GM12878 (cell line): ENCODE measurements at regions not wholly inside any gene's neighbourhood (a gene's known extent, or its start where the extent isn't known, plus 50 kb on each side); places are given as distances from the start of the nearest gene placed in this dataset.

Experiments used
- ATAC-seq: fragments of 200-7000 bp; cut with Tn5 transposase; 3 replicates; pipeline ENCODE4 v1.9.1; 2020; ENCODE audit warnings: mild to moderate bottlenecking, moderate library complexity
- BruUV-seq: library from RNA; stranded (reverse); fragments of 400-500 nt; replicated peaks from 2 replicates; lab custom pipeline; 2021; lab: Mats Ljungman, UMichigan
- CTCF ChIA-PET: fragments of 300-600 bp; sonication (Branson Sonifier 250); formaldehyde crosslinking; extraction: SDS; loops from one replicate; lab custom pipeline; 2021; ENCODE audit warnings: inconsistent platforms; lab: Yijun Ruan, JAX
- POLR2A ChIA-PET: fragments of 350-600 bp; formaldehyde crosslinking; extraction: SDS; loops from one replicate; lab custom pipeline; 2021; ENCODE audit warnings: inconsistent platforms; lab: Charles Lee
- RAD21 ChIA-PET: fragments of 300-600 bp; sonication (Branson Sonifier 250); formaldehyde crosslinking; loops from one replicate; lab custom pipeline; 2023; ENCODE audit warnings: antibody characterized with exemption; ENCODE audit not compliant: unreplicated experiment; lab: Charles Lee
- SMC1A ChIA-PET: fragments of 300-600 bp; sonication (Branson Sonifier 250); formaldehyde crosslinking; loops from one replicate; lab custom pipeline; 2023; ENCODE audit not compliant: unreplicated experiment, uncharacterized antibody; lab: Charles Lee
- DNase-seq: peaks from one replicate; pipeline ENCODE4 v3.0.0-alpha.2; 2011; ENCODE audit warnings: low read depth, low spot score
- FAIRE-seq: peaks from 3 replicates; lab custom pipeline; 2011; peaks lifted over from hg19 to GRCh38; lab: Jason Lieb, UNC
- H2AFZ ChIP-seq: 2 replicates; pipeline ENCODE4 v1.6.0; 2011; ENCODE audit warnings: low read depth, low read length, control low read depth; ENCODE audit not compliant: control insufficient read depth
- H3K27ac ChIP-seq: 2 replicates; pipeline ENCODE4 v1.5.1; 2011; ENCODE audit warnings: control low read depth; ENCODE audit not compliant: control insufficient read depth, insufficient read depth
- H3K27me3 ChIP-seq, 2 experiments: replicated peaks in 1 of 2; 2 replicates each; pipeline versions ENCODE4 v1.6.0 to v1.6.1; 2011; ENCODE audit warnings: low read length in 1 of 2; ENCODE audit not compliant: control insufficient read depth in 2 of 2, insufficient read depth in 2 of 2
- H3K36me3 ChIP-seq, 2 experiments: 2 replicates each; pipeline ENCODE4 v1.5.1; 2011; ENCODE audit warnings: low read length in 1 of 2; ENCODE audit not compliant: control insufficient read depth in 2 of 2, insufficient read depth in 2 of 2
- H3K4me1 ChIP-seq: 2 replicates; pipeline ENCODE4 v1.6.1; 2011; ENCODE audit warnings: mild to moderate bottlenecking, low read length, moderate library complexity, mixed read lengths; ENCODE audit not compliant: control insufficient read depth, insufficient read depth
- H3K4me2 ChIP-seq: 2 replicates; pipeline ENCODE4 v1.6.0; 2011; ENCODE audit warnings: control low read depth; ENCODE audit not compliant: control insufficient read depth, insufficient read depth
- H3K4me3 ChIP-seq: fragments of 200-600 bp; sonication (generic); 2 replicates; pipeline ENCODE4 v1.5.1; 2016
- H3K79me2 ChIP-seq: 2 replicates; pipeline ENCODE4 v1.6.0; 2011; ENCODE audit warnings: low read length; ENCODE audit not compliant: control insufficient read depth, insufficient read depth
- H3K9ac ChIP-seq: 2 replicates; pipeline ENCODE4 v1.8.0; 2011; ENCODE audit warnings: low read length, control low read depth, mixed read lengths; ENCODE audit not compliant: control insufficient read depth, insufficient read depth
- H3K9me3 ChIP-seq: replicated peaks from 3 replicates; pipeline ENCODE4 v1.5.1; 2011; ENCODE audit warnings: mild to moderate bottlenecking, low read length; ENCODE audit not compliant: control insufficient read depth, insufficient read depth
- H4K20me1 ChIP-seq: 2 replicates; pipeline ENCODE4 v1.6.0; 2011; ENCODE audit not compliant: control insufficient read depth, insufficient read depth
- ATF3 ChIP-seq: IDR thresholded peaks from 2 replicates; pipeline ENCODE4 v1.6.1; 2011; ENCODE audit warnings: low read depth, mild to moderate bottlenecking, low read length, moderate library complexity, borderline replicate concordance; ENCODE audit errors: extremely low read depth
- BMI1 ChIP-seq: fragments of 450-650 bp; IDR thresholded peaks from 2 replicates; pipeline ENCODE4 v1.6.1; 2016; ENCODE audit warnings: mild to moderate bottlenecking, moderate library complexity, borderline replicate concordance
- CBFB ChIP-seq: IDR thresholded peaks from 2 replicates; pipeline ENCODE4 v1.6.1; 2016; ENCODE audit warnings: antibody characterized with exemption, low read depth
- CEBPB ChIP-seq, 2 experiments: fragments of 150-350 bp in 1 of 2; IDR thresholded peaks; 2 replicates each; pipeline ENCODE4 v1.6.1; 2012 to 2014; ENCODE audit warnings: low read depth in 2 of 2, low read length in 2 of 2, borderline replicate concordance in 1 of 2, inconsistent platforms in 1 of 2
- CHD4 ChIP-seq: fragments of 200-600 bp; sonication (generic); IDR thresholded peaks from 2 replicates; pipeline ENCODE4 v1.6.1; 2016; ENCODE audit warnings: mild to moderate bottlenecking
- CTCF ChIP-seq, 3 experiments: IDR thresholded peaks in 2 of 3; conservative IDR thresholded peaks in 1 of 3; 2 replicates each; pipeline ENCODE4 v1.5.1; 2011; ENCODE audit warnings: low read depth in 3 of 3, low read length in 3 of 3, mild to moderate bottlenecking in 3 of 3, control low read depth in 2 of 3, moderate library complexity in 2 of 3, inconsistent platforms in 1 of 3, mixed read lengths in 1 of 3; ENCODE audit not compliant: control insufficient read depth in 2 of 3, insufficient read depth in 1 of 3; ENCODE audit errors: extremely low read depth in 1 of 3
- EP300 ChIP-seq, 2 experiments: fragments of 150-350 bp in 1 of 2; IDR thresholded peaks; 2 replicates each; pipeline ENCODE4 v1.6.1; 2011 to 2012; ENCODE audit warnings: low read depth in 2 of 2, low read length in 2 of 2, borderline replicate concordance in 1 of 2, improper control_type of control experiment in 1 of 2, inconsistent platforms in 1 of 2; ENCODE audit not compliant: control insufficient read depth in 1 of 2
- ESRRA ChIP-seq: IDR thresholded peaks from 2 replicates; pipeline ENCODE4 v1.6.1; 2012; ENCODE audit warnings: mild to moderate bottlenecking, low read length, improper control_type of control experiment
- HDAC2 ChIP-seq: fragments of 200-600 bp; sonication (generic); IDR thresholded peaks from 2 replicates; pipeline ENCODE4 v1.6.1; 2017
- MTA2 ChIP-seq: fragments of 450-650 bp; IDR thresholded peaks from 2 replicates; pipeline ENCODE4 v1.6.1; 2016; ENCODE audit warnings: low read depth, mild to moderate bottlenecking, moderate library complexity
- NFXL1 ChIP-seq: fragments of 450-650 bp; IDR thresholded peaks from 2 replicates; pipeline ENCODE4 v1.6.1; 2017; ENCODE audit warnings: antibody characterized with exemption, mild to moderate bottlenecking, borderline replicate concordance
- PML ChIP-seq: IDR thresholded peaks from 2 replicates; pipeline ENCODE4 v1.6.1; 2012; ENCODE audit warnings: low read length, inconsistent platforms
- POLR2AphosphoS5 ChIP-seq: IDR thresholded peaks from 2 replicates; pipeline ENCODE4 v1.6.1; 2011; ENCODE audit warnings: mild to moderate bottlenecking, low read length, inconsistent platforms
- RUNX3 ChIP-seq: IDR thresholded peaks from 2 replicates; pipeline ENCODE4 v1.6.1; 2012; ENCODE audit warnings: low read length, inconsistent platforms
- ZBED1 ChIP-seq: IDR thresholded peaks from 2 replicates; pipeline ENCODE4 v1.6.1; 2016; ENCODE audit warnings: borderline replicate concordance
- ZBTB4 ChIP-seq: fragments of 450-650 bp; formaldehyde crosslinking; IDR thresholded peaks from 2 replicates; pipeline ENCODE4 v1.4.0; 2022; ENCODE audit warnings: mild to moderate bottlenecking, moderate library complexity
- ZNF274 ChIP-seq: IDR thresholded peaks from one replicate; pipeline ENCODE4 v1.8.0; 2011; ENCODE audit not compliant: insufficient read length, insufficient read depth
- WGBS: methylation state at CpG from one replicate; pipeline ENCODE4 v1.1.6; 2016; ENCODE audit warnings: low lambda C conversion rate; ENCODE audit not compliant: insufficient replicate concordance, insufficient coverage; ENCODE audit errors: missing lambda C conversion rate; 5-methylcytosine and 5-hydroxymethylcytosine counted together
- in situ Hi-C: fragments of 300-500 bp; cut with MboI; formaldehyde crosslinking; loops from 9 replicates; pipeline ENCODE4 v1.14.3; 2018; ENCODE audit warnings: mixed read lengths
- intact Hi-C: fragments of 100-400 bp; cut with micrococcal nuclease; formaldehyde crosslinking; loops from one replicate; pipeline ENCODE4 v1.14.2; 2022; ENCODE audit not compliant: unreplicated experiment
- TF ChIP-seq, protein P1 (sequence below): IDR thresholded peaks from 2 replicates; pipeline ENCODE4 v1.6.1; 2012; ENCODE audit warnings: low read depth, low read length, improper control_type of control experiment

- TF ChIP-seq CTCF (IDR thresholded peaks at IDR 0.05 in 2 of 3, conservative IDR thresholded peaks at IDR 0.05 in 1 of 3; ENCODE audit: control insufficient read depth in 2 of 3, extremely low read depth in 1 of 3, insufficient read depth in 1 of 3, low read depth in 3 of 3, low read length in 3 of 3) (no peak), HDAC2 (no peak), NFXL1 (no peak), CEBPB (IDR thresholded peaks at IDR 0.05; ENCODE audit: borderline replicate concordance in 1 of 2, low read depth in 2 of 2, low read length in 2 of 2) (no peak)
Observed at GRCh38 chr4:156176896-156177295, 223.2 kb upstream of the CTSO start (continued).

DNA sequence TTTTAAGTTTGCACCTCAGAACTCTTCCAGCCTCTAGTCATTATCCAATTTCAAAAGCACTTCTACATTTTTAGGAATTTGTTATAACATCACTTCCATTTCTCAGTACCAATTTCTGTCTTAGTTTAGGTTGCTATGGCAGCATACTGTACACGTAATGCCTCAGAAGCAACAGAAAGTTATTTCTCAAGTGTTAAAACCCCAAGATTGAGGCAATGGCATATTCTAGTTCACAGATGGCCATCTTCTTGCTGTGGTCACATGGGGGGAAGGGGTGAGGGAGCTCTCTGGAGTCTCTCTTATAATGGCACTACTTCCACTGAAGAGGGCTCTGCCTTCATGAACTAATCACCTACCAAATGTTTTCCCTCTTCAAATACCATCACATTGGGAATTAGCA lies 220.3 kb upstream of the CTSO start:
- BruUV-seq = no TSS peak
- intact Hi-C loops = no loop called here
- no peak for FAIRE-seq
- no peak for DNase-seq
- WGBS = 40% methylated on average over 1 of the region's 1 CpG
- H4K20me1 ChIP-seq = no peaks in the 10 kb centered on the region
- H3K27ac ChIP-seq = no peak overlapping the region
- SMC1A ChIA-PET = interaction anchor here (1.5 kb wide), 1 partner anchor 38 kb away, joined by 5 read pairs; no protein-coding TSS in a partner anchor
- no peaks in the 10 kb centered on the region for H3K36me3 ChIP-seq
- in situ Hi-C loops = no loop called here
- ATAC-seq = peak; percentile 81
- H3K4me1 ChIP-seq = no peaks in the 10 kb centered on the region
- RAD21 ChIA-PET = no interaction called here
- no peak overlapping the region for H3K4me2 ChIP-seq
- no peak overlapping the region for H2AFZ ChIP-seq
- POLR2A ChIA-PET = no interaction called here
- H3K79me2 ChIP-seq = no peaks in the 10 kb centered on the region
- H3K27me3 ChIP-seq = no peaks in the 10 kb centered on the region
- CTCF ChIA-PET = interaction anchor here (0.8 to 3.1 kb wide), 4 partner anchors 18 to 795 kb away, joined by 3 to 8 read pairs (median 5); no protein-coding TSS in a partner anchor
- H3K4me3 ChIP-seq = no peak overlapping the region
- H3K9me3 ChIP-seq = no peaks in the 10 kb centered on the region
- H3K9ac ChIP-seq = no peak overlapping the region
- 0 out of 2 replicates have a peak, but pooled peaks have one; percentile 9 for TF ChIP-seq RUNX3
- TF ChIP-seq CHD4 = no peak
- no peak for TF ChIP-seq MTA2
- TF ChIP-seq ESRRA = no peak
- TF ChIP-seq EP300 (IDR thresholded peaks at IDR 0.05; ENCODE audit: borderline replicate concordance in 1 of 2, control insufficient read depth in 1 of 2, low read depth in 2 of 2, low read length in 2 of 2) = peak in 1 of 2 experiments; percentile 9; a peak in 1 of 4 replicates
- TF ChIP-seq, protein P1, sequence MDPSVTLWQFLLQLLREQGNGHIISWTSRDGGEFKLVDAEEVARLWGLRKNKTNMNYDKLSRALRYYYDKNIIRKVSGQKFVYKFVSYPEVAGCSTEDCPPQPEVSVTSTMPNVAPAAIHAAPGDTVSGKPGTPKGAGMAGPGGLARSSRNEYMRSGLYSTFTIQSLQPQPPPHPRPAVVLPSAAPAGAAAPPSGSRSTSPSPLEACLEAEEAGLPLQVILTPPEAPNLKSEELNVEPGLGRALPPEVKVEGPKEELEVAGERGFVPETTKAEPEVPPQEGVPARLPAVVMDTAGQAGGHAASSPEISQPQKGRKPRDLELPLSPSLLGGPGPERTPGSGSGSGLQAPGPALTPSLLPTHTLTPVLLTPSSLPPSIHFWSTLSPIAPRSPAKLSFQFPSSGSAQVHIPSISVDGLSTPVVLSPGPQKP = no peak
- TF ChIP-seq BMI1 = peak; percentile 47; the same call in 1 of the 2 replicates
- no peak for TF ChIP-seq ZBTB4 (CRISPR knock-in tag)
- no peak for TF ChIP-seq ZBED1
- TF ChIP-seq ATF3 = no peak
- no peak for TF ChIP-seq PML
- no peak for TF ChIP-seq ZNF274
- TF ChIP-seq CBFB = no peak
- no peak for TF ChIP-seq POLR2AphosphoS5
